SK-N-SH (cell line): ENCODE measurements at regions not wholly inside any gene's neighbourhood (a gene's known extent, or its start where the extent isn't known, plus 50 kb on each side); places are given as distances from the start of the nearest gene placed in this dataset.

ENCODE experiments used
- CTCF ChIA-PET: fragments of 300-600, 350-600 bp; formaldehyde crosslinking; extraction: SDS; loops from one replicate; lab custom pipeline; 2021; lab: Yijun Ruan, JAX
- POLR2A ChIA-PET: fragments of 350-600 bp; sonication (Branson Sonifier 250); formaldehyde crosslinking; extraction: SDS; loops from one replicate; lab custom pipeline; 2020; ENCODE audit warnings: antibody characterized with exemption, inconsistent platforms; lab: Yijun Ruan, JAX
- DNase-seq: peaks from one replicate; pipeline ENCODE4 v3.0.0; 2012
- H2AFZ ChIP-seq: fragments of 200-600 bp; sonication (generic); 2 replicates; pipeline ENCODE4 v1.8.1; 2016; ENCODE audit warnings: antibody characterized with exemption, mild to moderate bottlenecking, low read depth
- H3F3A ChIP-seq: fragments of 200-600 bp; sonication (generic); replicated peaks from 2 replicates; pipeline ENCODE3; 2016; ENCODE audit warnings: antibody characterized with exemption, mild to moderate bottlenecking; ENCODE audit not compliant: insufficient read depth
- H3K27ac ChIP-seq, 2 experiments: fragments of 200-500 bp in 1 of 2; fragments of 200-600 bp in 1 of 2; sonication (Bioruptor generic) in 1 of 2; sonication (generic), shearing (Covaris generic) in 1 of 2; 2 replicates each; pipeline versions ENCODE4 v1.5.1 to v1.6.1; 2014 to 2016; ENCODE audit warnings: low read depth in 2 of 2, inconsistent platforms in 1 of 2, low read length in 1 of 2, mild to moderate bottlenecking in 1 of 2, mixed read lengths in 1 of 2
- H3K27me3 ChIP-seq: fragments of 200-600 bp; sonication (generic), shearing (Covaris generic); 2 replicates; pipeline ENCODE4 v1.6.1; 2016; ENCODE audit warnings: mixed run types; ENCODE audit not compliant: insufficient read depth
- H3K36me3 ChIP-seq, 2 experiments: fragments of 200-500 bp in 1 of 2; fragments of 200-600 bp in 1 of 2; sonication (Bioruptor generic) in 1 of 2; sonication (generic) in 1 of 2; replicated peaks in 1 of 2; 2 replicates each; pipeline versions ENCODE3 to v1.5.1; 2014 to 2016; ENCODE audit warnings: low read length in 1 of 2, mild to moderate bottlenecking in 1 of 2; ENCODE audit not compliant: insufficient read depth in 2 of 2, control insufficient read depth in 1 of 2
- H3K4me1 ChIP-seq, 2 experiments: fragments of 200-500 bp in 1 of 2; fragments of 200-600 bp in 1 of 2; sonication (Bioruptor generic) in 1 of 2; sonication (generic), shearing (Covaris generic) in 1 of 2; 2 replicates each; pipeline versions ENCODE4 v1.5.1 to v1.6.1; 2014 to 2016; ENCODE audit warnings: low read depth in 1 of 2, low read length in 1 of 2, mixed run types in 1 of 2; ENCODE audit not compliant: insufficient read depth in 2 of 2, control insufficient read depth in 1 of 2
- H3K4me2 ChIP-seq: fragments of 200-600 bp; sonication (generic), shearing (Covaris generic); 2 replicates; pipeline ENCODE4 v1.6.1; 2017; ENCODE audit warnings: mixed run types
- H3K4me3 ChIP-seq, 2 experiments: fragments of 200-500 bp in 1 of 2; fragments of 200-600 bp in 1 of 2; sonication (Bioruptor generic) in 1 of 2; sonication (generic), shearing (Covaris generic) in 1 of 2; 2 replicates each; pipeline versions ENCODE4 v1.5.1 to v1.8.1; 2014 to 2016; ENCODE audit warnings: low read depth in 2 of 2, inconsistent platforms in 1 of 2, low read length in 1 of 2, mild to moderate bottlenecking in 1 of 2, mixed read lengths in 1 of 2, moderate library complexity in 1 of 2
- H3K79me2 ChIP-seq: fragments of 200-600 bp; sonication (generic); 2 replicates; pipeline ENCODE4 v1.8.1; 2017; ENCODE audit warnings: mild to moderate bottlenecking; ENCODE audit not compliant: insufficient read depth
- H3K9ac ChIP-seq: fragments of 200-600 bp; sonication (generic); 2 replicates; pipeline ENCODE4 v1.6.1; 2017; ENCODE audit warnings: mixed run types
- H3K9me2 ChIP-seq: fragments of 200-600 bp; sonication (generic); 2 replicates; pipeline ENCODE4 v1.6.1; 2017; ENCODE audit warnings: mixed run types
- H3K9me3 ChIP-seq: fragments of 200-600 bp; sonication (generic); 2 replicates; pipeline ENCODE4 v1.6.1; 2017; ENCODE audit warnings: mixed run types, mild to moderate bottlenecking, moderate library complexity
- H4K20me1 ChIP-seq: fragments of 200-600 bp; sonication (generic); 2 replicates; pipeline ENCODE4 v1.6.1; 2017; ENCODE audit warnings: mild to moderate bottlenecking, mixed run types; ENCODE audit not compliant: insufficient read depth
- EP300 ChIP-seq, 2 experiments: IDR thresholded peaks; 2 replicates each; pipeline versions ENCODE4 v1.4.0 to v1.6.1; 2012; ENCODE audit warnings: borderline replicate concordance in 1 of 2, low read depth in 1 of 2, low read length in 1 of 2
- FOSL2 ChIP-seq: IDR thresholded peaks from 2 replicates; pipeline ENCODE4 v1.4.0; 2012; ENCODE audit warnings: low read depth, mild to moderate bottlenecking, moderate library complexity, borderline replicate concordance
- FOXM1 ChIP-seq: IDR thresholded peaks from 2 replicates; pipeline ENCODE4 v1.4.0; 2012; ENCODE audit warnings: low read depth, mild to moderate bottlenecking
- GATA2 ChIP-seq: sonication (generic); formaldehyde crosslinking; IDR thresholded peaks from 2 replicates; pipeline ENCODE4 v1.5.0; 2020; ENCODE audit warnings: mild to moderate bottlenecking, missing genetic modification reagents
- JUND ChIP-seq: IDR thresholded peaks from 2 replicates; pipeline ENCODE4 v1.4.0; 2012
- MXI1 ChIP-seq: IDR thresholded peaks from 2 replicates; pipeline ENCODE4 v1.6.1; 2012; ENCODE audit warnings: mild to moderate bottlenecking, low read depth, low read length, improper control_type of control experiment
- POLR2AphosphoS5 ChIP-seq: IDR thresholded peaks from 2 replicates; pipeline ENCODE4 v1.6.1; 2012; ENCODE audit warnings: low read depth, low read length
- RXRA ChIP-seq: IDR thresholded peaks from 2 replicates; pipeline ENCODE4 v1.4.0; 2012; ENCODE audit warnings: low read depth, mild to moderate bottlenecking, borderline replicate concordance
- TAF1 ChIP-seq: IDR thresholded peaks from 2 replicates; pipeline ENCODE4 v1.6.1; 2012; ENCODE audit warnings: low read depth, mild to moderate bottlenecking, low read length, moderate library complexity, borderline replicate concordance
- WGBS: methylation state at CpG from one replicate; pipeline ENCODE4 v1.1.6; 2017; ENCODE audit warnings: low lambda C conversion rate; 5-methylcytosine and 5-hydroxymethylcytosine counted together
- TF ChIP-seq, protein P1 (sequence below): IDR thresholded peaks from 2 replicates; pipeline ENCODE4 v1.6.1; 2012; ENCODE audit warnings: mild to moderate bottlenecking, low read depth, low read length, moderate library complexity
- TF ChIP-seq, protein P2 (sequence below): IDR thresholded peaks from 2 replicates; pipeline ENCODE4; 2012
- TF ChIP-seq, protein P3 (sequence below): fragments of 150-350 bp; IDR thresholded peaks from 2 replicates; pipeline ENCODE4 v1.6.1; 2016; ENCODE audit warnings: mild to moderate bottlenecking, low read depth, low read length
- TF ChIP-seq, protein P4 (sequence below): IDR thresholded peaks from 2 replicates; pipeline ENCODE4 v1.4.0; 2012; ENCODE audit warnings: low read depth, borderline replicate concordance
- TF ChIP-seq, protein P5 (sequence below): IDR thresholded peaks from 2 replicates; pipeline ENCODE4 v1.4.0; 2012; ENCODE audit warnings: low read depth, borderline replicate concordance
- TF ChIP-seq, protein P6 (sequence below): IDR thresholded peaks from 2 replicates; pipeline ENCODE4 v1.4.0; 2012; ENCODE audit warnings: low read depth

DNA sequence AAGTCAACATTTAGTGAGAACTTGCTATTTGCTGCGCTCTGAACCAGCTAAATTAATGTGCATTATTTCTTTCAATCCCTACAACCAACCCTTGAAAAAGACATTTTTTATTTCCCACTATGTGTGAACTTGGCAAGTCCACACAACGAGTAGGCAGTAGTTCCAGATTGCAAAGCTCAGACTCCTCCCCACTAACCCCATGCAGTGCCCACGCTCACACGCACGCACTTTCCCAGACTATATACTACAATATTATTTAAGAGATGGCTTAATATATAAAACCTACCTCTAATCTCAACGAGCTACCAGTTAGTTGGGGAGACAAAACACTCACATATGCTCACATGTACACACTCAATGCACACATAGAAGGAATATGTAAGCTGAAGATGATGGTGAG, 671.2 kb downstream of the LMO4 start (continued):
- TF ChIP-seq, protein P1, sequence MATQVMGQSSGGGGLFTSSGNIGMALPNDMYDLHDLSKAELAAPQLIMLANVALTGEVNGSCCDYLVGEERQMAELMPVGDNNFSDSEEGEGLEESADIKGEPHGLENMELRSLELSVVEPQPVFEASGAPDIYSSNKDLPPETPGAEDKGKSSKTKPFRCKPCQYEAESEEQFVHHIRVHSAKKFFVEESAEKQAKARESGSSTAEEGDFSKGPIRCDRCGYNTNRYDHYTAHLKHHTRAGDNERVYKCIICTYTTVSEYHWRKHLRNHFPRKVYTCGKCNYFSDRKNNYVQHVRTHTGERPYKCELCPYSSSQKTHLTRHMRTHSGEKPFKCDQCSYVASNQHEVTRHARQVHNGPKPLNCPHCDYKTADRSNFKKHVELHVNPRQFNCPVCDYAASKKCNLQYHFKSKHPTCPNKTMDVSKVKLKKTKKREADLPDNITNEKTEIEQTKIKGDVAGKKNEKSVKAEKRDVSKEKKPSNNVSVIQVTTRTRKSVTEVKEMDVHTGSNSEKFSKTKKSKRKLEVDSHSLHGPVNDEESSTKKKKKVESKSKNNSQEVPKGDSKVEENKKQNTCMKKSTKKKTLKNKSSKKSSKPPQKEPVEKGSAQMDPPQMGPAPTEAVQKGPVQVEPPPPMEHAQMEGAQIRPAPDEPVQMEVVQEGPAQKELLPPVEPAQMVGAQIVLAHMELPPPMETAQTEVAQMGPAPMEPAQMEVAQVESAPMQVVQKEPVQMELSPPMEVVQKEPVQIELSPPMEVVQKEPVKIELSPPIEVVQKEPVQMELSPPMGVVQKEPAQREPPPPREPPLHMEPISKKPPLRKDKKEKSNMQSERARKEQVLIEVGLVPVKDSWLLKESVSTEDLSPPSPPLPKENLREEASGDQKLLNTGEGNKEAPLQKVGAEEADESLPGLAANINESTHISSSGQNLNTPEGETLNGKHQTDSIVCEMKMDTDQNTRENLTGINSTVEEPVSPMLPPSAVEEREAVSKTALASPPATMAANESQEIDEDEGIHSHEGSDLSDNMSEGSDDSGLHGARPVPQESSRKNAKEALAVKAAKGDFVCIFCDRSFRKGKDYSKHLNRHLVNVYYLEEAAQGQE, result no peak
- no peak for TF ChIP-seq MXI1
- TF ChIP-seq, protein P2, sequence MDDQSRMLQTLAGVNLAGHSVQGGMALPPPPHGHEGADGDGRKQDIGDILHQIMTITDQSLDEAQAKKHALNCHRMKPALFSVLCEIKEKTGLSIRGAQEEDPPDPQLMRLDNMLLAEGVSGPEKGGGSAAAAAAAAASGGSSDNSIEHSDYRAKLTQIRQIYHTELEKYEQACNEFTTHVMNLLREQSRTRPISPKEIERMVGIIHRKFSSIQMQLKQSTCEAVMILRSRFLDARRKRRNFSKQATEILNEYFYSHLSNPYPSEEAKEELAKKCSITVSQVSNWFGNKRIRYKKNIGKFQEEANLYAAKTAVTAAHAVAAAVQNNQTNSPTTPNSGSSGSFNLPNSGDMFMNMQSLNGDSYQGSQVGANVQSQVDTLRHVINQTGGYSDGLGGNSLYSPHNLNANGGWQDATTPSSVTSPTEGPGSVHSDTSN, result no peak

DNA sequence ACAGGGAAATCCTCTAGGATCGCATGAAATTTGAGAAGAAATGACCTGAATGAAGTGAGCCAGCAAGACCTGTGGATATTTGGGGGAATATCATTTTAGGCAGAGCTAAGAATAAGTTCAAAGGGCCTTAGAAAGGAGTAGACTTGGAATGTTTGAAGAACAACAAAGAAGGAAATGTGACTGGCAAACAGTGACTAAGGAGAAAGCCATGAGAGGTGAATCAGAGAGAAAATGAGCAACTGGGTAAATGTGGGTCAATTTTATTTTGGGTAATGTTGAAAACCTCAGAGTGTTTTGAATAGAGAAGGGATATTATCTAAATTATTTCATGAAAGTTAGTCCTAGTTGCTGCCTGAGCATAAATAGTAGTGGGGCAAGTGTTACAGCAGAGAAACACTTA, 672.8 kb downstream of the LMO4 start:
- Histone ChIP-seq H3F3A (no peaks in the 10 kb centered on the region), H3K27ac (no peak overlapping the region), H3K4me1 (no peaks in the 10 kb centered on the region), H3K9me3 (no peaks in the 10 kb centered on the region), H3K4me3 (no peak overlapping the region), H3K9ac (no peak overlapping the region), H2AFZ (no peak overlapping the region), H3K79me2 (no peaks in the 10 kb centered on the region), H3K36me3 (no peaks in the 10 kb centered on the region), H3K9me2 (no peaks in the 10 kb centered on the region), H4K20me1 (no peaks in the 10 kb centered on the region), H3K27me3 (no peaks in the 10 kb centered on the region), H3K4me2 (peak overlapping the region; percentile 17; the same call in 1 of the 2 replicates)
- TF ChIP-seq, protein P3, sequence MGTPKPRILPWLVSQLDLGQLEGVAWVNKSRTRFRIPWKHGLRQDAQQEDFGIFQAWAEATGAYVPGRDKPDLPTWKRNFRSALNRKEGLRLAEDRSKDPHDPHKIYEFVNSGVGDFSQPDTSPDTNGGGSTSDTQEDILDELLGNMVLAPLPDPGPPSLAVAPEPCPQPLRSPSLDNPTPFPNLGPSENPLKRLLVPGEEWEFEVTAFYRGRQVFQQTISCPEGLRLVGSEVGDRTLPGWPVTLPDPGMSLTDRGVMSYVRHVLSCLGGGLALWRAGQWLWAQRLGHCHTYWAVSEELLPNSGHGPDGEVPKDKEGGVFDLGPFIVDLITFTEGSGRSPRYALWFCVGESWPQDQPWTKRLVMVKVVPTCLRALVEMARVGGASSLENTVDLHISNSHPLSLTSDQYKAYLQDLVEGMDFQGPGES, result no peak
- no peak for TF ChIP-seq TAF1
- TF ChIP-seq FOXM1, result no peak
- TF ChIP-seq EP300 (IDR thresholded peaks at IDR 0.05; ENCODE audit: borderline replicate concordance in 1 of 2, low read depth in 1 of 2, low read length in 1 of 2), result no peak
- peak; percentile 70; the same call in 1 of the 2 replicates for TF ChIP-seq FOSL2
- TF ChIP-seq, protein P4, sequence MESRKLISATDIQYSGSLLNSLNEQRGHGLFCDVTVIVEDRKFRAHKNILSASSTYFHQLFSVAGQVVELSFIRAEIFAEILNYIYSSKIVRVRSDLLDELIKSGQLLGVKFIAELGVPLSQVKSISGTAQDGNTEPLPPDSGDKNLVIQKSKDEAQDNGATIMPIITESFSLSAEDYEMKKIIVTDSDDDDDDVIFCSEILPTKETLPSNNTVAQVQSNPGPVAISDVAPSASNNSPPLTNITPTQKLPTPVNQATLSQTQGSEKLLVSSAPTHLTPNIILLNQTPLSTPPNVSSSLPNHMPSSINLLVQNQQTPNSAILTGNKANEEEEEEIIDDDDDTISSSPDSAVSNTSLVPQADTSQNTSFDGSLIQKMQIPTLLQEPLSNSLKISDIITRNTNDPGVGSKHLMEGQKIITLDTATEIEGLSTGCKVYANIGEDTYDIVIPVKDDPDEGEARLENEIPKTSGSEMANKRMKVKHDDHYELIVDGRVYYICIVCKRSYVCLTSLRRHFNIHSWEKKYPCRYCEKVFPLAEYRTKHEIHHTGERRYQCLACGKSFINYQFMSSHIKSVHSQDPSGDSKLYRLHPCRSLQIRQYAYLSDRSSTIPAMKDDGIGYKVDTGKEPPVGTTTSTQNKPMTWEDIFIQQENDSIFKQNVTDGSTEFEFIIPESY, result no peak
- peak; percentile 49 for TF ChIP-seq JUND
- TF ChIP-seq RXRA, result 0 out of 2 replicates have a peak, but pooled peaks have one; percentile 15
- TF ChIP-seq, protein P5, sequence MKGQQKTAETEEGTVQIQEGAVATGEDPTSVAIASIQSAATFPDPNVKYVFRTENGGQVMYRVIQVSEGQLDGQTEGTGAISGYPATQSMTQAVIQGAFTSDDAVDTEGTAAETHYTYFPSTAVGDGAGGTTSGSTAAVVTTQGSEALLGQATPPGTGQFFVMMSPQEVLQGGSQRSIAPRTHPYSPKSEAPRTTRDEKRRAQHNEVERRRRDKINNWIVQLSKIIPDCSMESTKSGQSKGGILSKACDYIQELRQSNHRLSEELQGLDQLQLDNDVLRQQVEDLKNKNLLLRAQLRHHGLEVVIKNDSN, result no peak
- TF ChIP-seq GATA2 (CRISPR knock-in tag), result no peak
- TF ChIP-seq POLR2AphosphoS5, result no peak
- TF ChIP-seq, protein P6, sequence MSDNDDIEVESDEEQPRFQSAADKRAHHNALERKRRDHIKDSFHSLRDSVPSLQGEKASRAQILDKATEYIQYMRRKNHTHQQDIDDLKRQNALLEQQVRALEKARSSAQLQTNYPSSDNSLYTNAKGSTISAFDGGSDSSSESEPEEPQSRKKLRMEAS, result no peak
- no peak for DNase-seq
- ChIA-PET POLR2A (no interaction called here), CTCF (no interaction called here)
- 40% methylated on average over 1 of the region's 1 CpG for WGBS
